ENCODE measurements at regions not wholly inside any gene's neighbourhood (a gene's known extent, or its start where the extent isn't known, plus 50 kb on each side); places are given as distances from the start of the nearest gene placed in this dataset.

DNA sequence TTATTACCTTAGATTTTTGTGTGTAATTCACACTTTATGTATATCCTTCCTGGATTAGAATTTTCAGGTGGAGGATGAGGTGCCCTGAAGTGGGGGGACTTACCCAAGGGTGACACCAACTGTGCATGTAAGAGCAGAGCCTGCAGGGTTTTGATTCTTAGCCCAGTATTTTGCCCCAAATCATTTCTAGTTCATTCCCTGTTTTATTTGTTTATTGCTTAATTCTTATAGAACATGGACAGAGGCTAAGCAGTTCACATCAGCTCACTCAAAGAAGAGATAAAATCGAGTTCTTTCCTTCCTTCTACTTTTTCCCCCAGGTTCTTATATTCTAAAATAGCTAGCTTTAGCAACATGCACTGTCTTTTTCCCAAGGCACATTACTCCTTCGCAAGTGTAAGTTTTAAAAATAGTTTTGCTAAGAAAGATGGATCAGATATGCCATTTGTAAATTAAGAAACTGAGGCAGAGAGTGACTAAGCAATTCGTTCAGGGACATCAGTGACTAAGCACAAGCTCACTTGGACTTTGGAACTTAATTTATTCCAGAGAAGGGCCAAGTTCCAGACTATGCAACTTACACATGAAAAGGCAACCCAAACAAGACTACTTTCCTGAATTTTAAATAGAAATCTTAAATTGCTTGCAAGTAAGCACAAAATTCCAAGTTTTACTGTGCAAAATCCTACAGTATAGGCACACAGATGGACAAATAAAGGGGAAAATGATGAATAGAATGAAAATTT is 427.9 kb upstream of the POU3F3 start:
- Histone ChIP-seq H2AFZ (ENCODE audit: low read length) (no peak overlapping the region), H3K27ac (ENCODE audit: insufficient read depth, low read length) (no peak overlapping the region), H3K4me3 (replicated peaks in 1 of 4; ENCODE audit: control extremely low read depth in 1 of 4, insufficient read depth in 1 of 4, low read depth in 3 of 4, low read length in 4 of 4) (no peak overlapping the region), H3K4me1 (ENCODE audit: control insufficient read depth, extremely low read depth, insufficient read depth, low read length) (no peaks in the 10 kb centered on the region), H3K36me3 (ENCODE audit: control insufficient read depth, insufficient read depth, low read length) (no peaks in the 10 kb centered on the region), H3K79me2 (ENCODE audit: control insufficient read depth, insufficient read depth, low read length) (no peaks in the 10 kb centered on the region), H3K9me3 (ENCODE audit: control insufficient read depth, insufficient read depth, low read depth, low read length) (no peaks in the 10 kb centered on the region), H3K4me2 (ENCODE audit: extremely low read depth, insufficient read depth, low read length) (no peak overlapping the region), H3K9ac (ENCODE audit: insufficient read depth, low read length) (no peak overlapping the region), H4K20me1 (ENCODE audit: control insufficient read depth, extremely low read depth, insufficient read depth, low read length) (no peaks in the 10 kb centered on the region), H3K27me3 (ENCODE audit: control insufficient read depth, insufficient read depth, low read length) (no peaks in the 10 kb centered on the region)
- no peak for TF ChIP-seq EZH2 (IDR thresholded peaks at IDR 0.05; ENCODE audit: low read length, missing control alignments)
- TF ChIP-seq, protein P1, sequence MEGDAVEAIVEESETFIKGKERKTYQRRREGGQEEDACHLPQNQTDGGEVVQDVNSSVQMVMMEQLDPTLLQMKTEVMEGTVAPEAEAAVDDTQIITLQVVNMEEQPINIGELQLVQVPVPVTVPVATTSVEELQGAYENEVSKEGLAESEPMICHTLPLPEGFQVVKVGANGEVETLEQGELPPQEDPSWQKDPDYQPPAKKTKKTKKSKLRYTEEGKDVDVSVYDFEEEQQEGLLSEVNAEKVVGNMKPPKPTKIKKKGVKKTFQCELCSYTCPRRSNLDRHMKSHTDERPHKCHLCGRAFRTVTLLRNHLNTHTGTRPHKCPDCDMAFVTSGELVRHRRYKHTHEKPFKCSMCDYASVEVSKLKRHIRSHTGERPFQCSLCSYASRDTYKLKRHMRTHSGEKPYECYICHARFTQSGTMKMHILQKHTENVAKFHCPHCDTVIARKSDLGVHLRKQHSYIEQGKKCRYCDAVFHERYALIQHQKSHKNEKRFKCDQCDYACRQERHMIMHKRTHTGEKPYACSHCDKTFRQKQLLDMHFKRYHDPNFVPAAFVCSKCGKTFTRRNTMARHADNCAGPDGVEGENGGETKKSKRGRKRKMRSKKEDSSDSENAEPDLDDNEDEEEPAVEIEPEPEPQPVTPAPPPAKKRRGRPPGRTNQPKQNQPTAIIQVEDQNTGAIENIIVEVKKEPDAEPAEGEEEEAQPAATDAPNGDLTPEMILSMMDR (conservative IDR thresholded peaks at IDR 0.05 in 1 of 2, IDR thresholded peaks at IDR 0.05 in 1 of 2; ENCODE audit: low read depth in 1 of 2, low read length in 2 of 2) = no peak
- DNase-seq (ENCODE audit: low read depth in 2 of 2) = no peak

DNA sequence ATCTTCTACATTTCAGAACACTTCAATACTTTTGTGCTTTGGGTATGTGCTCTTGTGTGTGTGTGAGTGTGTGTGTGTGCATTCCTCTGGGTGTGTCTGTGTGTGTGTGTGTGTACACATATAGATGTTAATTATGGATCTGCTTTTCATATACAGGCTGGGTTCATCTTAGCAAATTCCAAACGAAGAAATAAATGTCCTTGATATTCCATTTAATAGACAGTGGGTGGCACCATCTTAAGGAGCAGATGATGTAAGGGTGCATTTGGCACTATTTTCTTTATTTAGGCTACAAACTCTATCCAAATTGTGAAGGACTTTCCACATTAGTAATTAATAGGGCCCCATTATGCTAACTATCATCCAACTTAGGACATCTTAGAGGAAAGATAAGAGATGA is 425.8 kb upstream of the POU3F3 start:
- H3K4me1 ChIP-seq (ENCODE audit: control insufficient read depth, extremely low read depth, insufficient read depth, low read length) = no peaks in the 10 kb centered on the region
- no peak for DNase-seq (ENCODE audit: low read depth in 2 of 2)
- H3K27me3 ChIP-seq (ENCODE audit: control insufficient read depth, insufficient read depth, low read length) = no peaks in the 10 kb centered on the region
- no peak overlapping the region for H3K27ac ChIP-seq (ENCODE audit: insufficient read depth, low read length)
- no peak for TF ChIP-seq EZH2 (IDR thresholded peaks at IDR 0.05; ENCODE audit: low read length, missing control alignments)
- TF ChIP-seq, protein P1 (conservative IDR thresholded peaks at IDR 0.05 in 1 of 2, IDR thresholded peaks at IDR 0.05 in 1 of 2; ENCODE audit: low read depth in 1 of 2, low read length in 2 of 2) = no peak
- H3K79me2 ChIP-seq (ENCODE audit: control insufficient read depth, insufficient read depth, low read length) = no peaks in the 10 kb centered on the region
- H3K4me2 ChIP-seq (ENCODE audit: extremely low read depth, insufficient read depth, low read length) = no peak overlapping the region
- H3K9me3 ChIP-seq (ENCODE audit: control insufficient read depth, insufficient read depth, low read depth, low read length) = no peaks in the 10 kb centered on the region
- H3K9ac ChIP-seq (ENCODE audit: insufficient read depth, low read length) = no peak overlapping the region
- H3K4me3 ChIP-seq (replicated peaks in 1 of 4; ENCODE audit: control extremely low read depth in 1 of 4, insufficient read depth in 1 of 4, low read depth in 3 of 4, low read length in 4 of 4) = no peak overlapping the region
- H4K20me1 ChIP-seq (ENCODE audit: control insufficient read depth, extremely low read depth, insufficient read depth, low read length) = no peaks in the 10 kb centered on the region
- no peak overlapping the region for H2AFZ ChIP-seq (ENCODE audit: low read length)
- H3K36me3 ChIP-seq (ENCODE audit: control insufficient read depth, insufficient read depth, low read length) = no peaks in the 10 kb centered on the region

DNA sequence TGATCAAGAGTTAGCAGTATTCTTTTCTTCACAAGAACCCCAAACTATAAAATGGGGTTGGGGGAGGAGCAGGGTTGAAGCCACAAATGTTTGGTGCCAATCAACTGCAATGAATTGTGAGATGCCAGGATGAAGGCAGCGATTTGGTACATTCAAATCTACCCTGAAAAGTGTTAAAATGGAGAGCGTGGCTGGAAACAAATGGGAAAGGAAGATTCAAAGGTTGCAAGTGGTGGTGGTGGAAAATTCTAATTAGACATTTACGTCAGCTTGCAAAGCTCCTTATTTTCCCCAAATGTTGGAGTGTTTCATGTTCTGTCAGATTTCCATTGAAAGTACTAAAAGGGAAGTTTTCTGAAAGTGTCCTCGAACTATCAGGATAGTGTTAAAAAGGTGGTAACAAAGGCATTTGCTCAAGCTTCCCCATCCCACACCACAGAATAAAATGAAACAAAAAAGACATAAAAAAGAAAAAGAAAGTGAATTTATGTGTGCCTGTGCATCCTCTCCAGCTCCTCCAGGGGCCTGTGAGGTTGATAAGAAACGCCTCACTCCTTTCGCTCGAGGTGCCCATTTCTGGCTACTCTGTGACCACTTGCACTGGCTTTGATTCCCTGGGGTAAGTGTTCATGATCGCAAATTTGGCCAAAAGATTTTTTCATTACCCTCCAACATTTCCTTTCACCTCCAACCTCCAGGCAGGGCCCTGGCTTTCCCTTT is 424.1 kb upstream of the POU3F3 start:
- Histone ChIP-seq H3K27me3 (ENCODE audit: control insufficient read depth, insufficient read depth, low read length) (no peaks in the 10 kb centered on the region), H3K9ac (ENCODE audit: insufficient read depth, low read length) (no peak overlapping the region), H4K20me1 (ENCODE audit: control insufficient read depth, extremely low read depth, insufficient read depth, low read length) (no peaks in the 10 kb centered on the region), H3K4me1 (ENCODE audit: control insufficient read depth, extremely low read depth, insufficient read depth, low read length) (no peaks in the 10 kb centered on the region), H3K27ac (ENCODE audit: insufficient read depth, low read length) (no peak overlapping the region), H3K79me2 (ENCODE audit: control insufficient read depth, insufficient read depth, low read length) (no peaks in the 10 kb centered on the region), H3K9me3 (ENCODE audit: control insufficient read depth, insufficient read depth, low read depth, low read length) (no peaks in the 10 kb centered on the region), H3K4me3 (replicated peaks in 1 of 4; ENCODE audit: control extremely low read depth in 1 of 4, insufficient read depth in 1 of 4, low read depth in 3 of 4, low read length in 4 of 4) (no peak overlapping the region), H3K4me2 (ENCODE audit: extremely low read depth, insufficient read depth, low read length) (no peak overlapping the region), H2AFZ (ENCODE audit: low read length) (no peak overlapping the region), H3K36me3 (ENCODE audit: control insufficient read depth, insufficient read depth, low read length) (no peaks in the 10 kb centered on the region)
- DNase-seq (ENCODE audit: low read depth in 2 of 2) = no peak
- TF ChIP-seq EZH2 (IDR thresholded peaks at IDR 0.05; ENCODE audit: low read length, missing control alignments) = no peak
- TF ChIP-seq, protein P1 (conservative IDR thresholded peaks at IDR 0.05 in 1 of 2, IDR thresholded peaks at IDR 0.05 in 1 of 2; ENCODE audit: low read depth in 1 of 2, low read length in 2 of 2) = no peak

All from fibroblast of lung (primary cell).